HepG2 (cell line): ENCODE measurements at regions not wholly inside any gene's neighbourhood (a gene's known extent, or its start where the extent isn't known, plus 50 kb on each side); places are given as distances from the start of the nearest gene placed in this dataset.
A peak's percentile ranks its signal among the peaks of the same experiment; 100 is the strongest.

Source experiments
- ATAC-seq: fragments of 200-7000 bp; cut with Tn5 transposase; 3 replicates; pipeline ENCODE4 v1.9.1; 2020; ENCODE audit warnings: mild to moderate bottlenecking, moderate library complexity
- BruUV-seq: library from RNA; stranded (reverse); fragments of 400-500 nt; replicated peaks from 2 replicates; lab custom pipeline; 2021; lab: Mats Ljungman, UMichigan
- CTCF ChIA-PET: fragments of 300-600 bp; formaldehyde crosslinking; extraction: SDS; loops from one replicate; lab custom pipeline; 2021; ENCODE audit warnings: low total read pairs, inconsistent platforms, low intra/inter-chr PET ratio; lab: Yijun Ruan, JAX
- POLR2A ChIA-PET: fragments of 350-600 bp; sonication (Branson Sonifier 250); formaldehyde crosslinking; loops from one replicate; lab custom pipeline; 2020; ENCODE audit warnings: antibody characterized with exemption, inconsistent platforms; lab: Yijun Ruan, JAX
- DNase-seq: peaks from one replicate; pipeline ENCODE4 v3.0.0-alpha.2; 2015; ENCODE audit warnings: low spot score
- FAIRE-seq: peaks from 3 replicates; lab custom pipeline; 2011; peaks lifted over from hg19 to GRCh38; lab: Jason Lieb, UNC
- H2AFZ ChIP-seq: one replicate; pipeline ENCODE4 v1.6.1; 2011; ENCODE audit warnings: low read length, inconsistent platforms
- H3K27ac ChIP-seq: fragments of 300-600 bp; 3 replicates; pipeline ENCODE4 v1.8.0; 2011; ENCODE audit warnings: mixed run types, mild to moderate bottlenecking, mixed read lengths, low read length, inconsistent platforms; ENCODE audit not compliant: insufficient read depth; ENCODE audit errors: extremely low read length
- H3K27me3 ChIP-seq, 2 experiments: fragments of 200-600 bp in 1 of 2; 2 replicates in 1 of 2; 3 replicates in 1 of 2; pipeline versions ENCODE4 v1.6.0 to v1.8.0; 2011; ENCODE audit warnings: low read length in 2 of 2, mild to moderate bottlenecking in 2 of 2, moderate library complexity in 2 of 2, inconsistent platforms in 1 of 2; ENCODE audit not compliant: insufficient read depth in 2 of 2, control insufficient read depth in 1 of 2
- H3K36me3 ChIP-seq, 2 experiments: fragments of 200-600 bp in 1 of 2; replicated peaks in 1 of 2; 2 replicates in 1 of 2; 3 replicates in 1 of 2; pipeline versions ENCODE4 v1.5.1 to v1.8.0; 2011; ENCODE audit warnings: low read length in 2 of 2, inconsistent platforms in 1 of 2; ENCODE audit not compliant: insufficient read depth in 2 of 2, control insufficient read depth in 1 of 2
- H3K4me1 ChIP-seq: 2 replicates; pipeline ENCODE4 v1.5.1; 2012; ENCODE audit warnings: low read length, inconsistent platforms; ENCODE audit not compliant: insufficient read depth
- H3K4me2 ChIP-seq: 2 replicates; pipeline ENCODE4 v1.6.0; 2011; ENCODE audit warnings: low read depth, low read length, inconsistent platforms
- H3K4me3 ChIP-seq, 3 experiments: fragments of 200-600 bp in 1 of 3; sonication (generic), shearing (Covaris generic) in 1 of 3; replicated peaks in 1 of 3; 2 replicates each; pipeline ENCODE4 v1.5.1; 2011 to 2016; ENCODE audit warnings: low read length in 3 of 3, inconsistent platforms in 2 of 3, low read depth in 2 of 3, mild to moderate bottlenecking in 2 of 3, control low read depth in 1 of 3, mixed read lengths in 1 of 3; ENCODE audit not compliant: insufficient read depth in 1 of 3
- H3K79me2 ChIP-seq: one replicate; pipeline ENCODE4 v1.6.1; 2011; ENCODE audit warnings: low read length, inconsistent platforms; ENCODE audit not compliant: insufficient read depth
- H3K9ac ChIP-seq: 2 replicates; pipeline ENCODE4 v1.6.0; 2011; ENCODE audit warnings: mild to moderate bottlenecking, low read depth, low read length, inconsistent platforms; ENCODE audit not compliant: insufficient read depth
- H3K9me3 ChIP-seq: 2 replicates; pipeline ENCODE4 v1.5.1; 2012; ENCODE audit warnings: mild to moderate bottlenecking, low read length
- H4K20me1 ChIP-seq: 2 replicates; pipeline ENCODE4 v1.6.0; 2011; ENCODE audit warnings: inconsistent platforms, mild to moderate bottlenecking, low read length, moderate library complexity; ENCODE audit not compliant: insufficient read depth
- ARID2 ChIP-seq: sonication (generic); formaldehyde crosslinking; IDR thresholded peaks from 2 replicates; pipeline ENCODE4 v1.8.1; 2022; ENCODE audit warnings: mild to moderate bottlenecking, missing genetic modification reagents, borderline replicate concordance
- BRD4 ChIP-seq: sonication (generic); formaldehyde crosslinking; IDR thresholded peaks from 2 replicates; pipeline ENCODE4 v1.4.0; 2020; ENCODE audit warnings: missing genetic modification reagents
- CEBPB ChIP-seq: IDR thresholded peaks from 2 replicates; pipeline ENCODE4 v1.6.1; 2011; ENCODE audit warnings: low read depth, low read length, improper control_type of control experiment, borderline replicate concordance
- CEBPG ChIP-seq: IDR thresholded peaks from 2 replicates; pipeline ENCODE4 v1.6.1; 2016
- FOXO1 ChIP-seq: sonication (generic); formaldehyde crosslinking; IDR thresholded peaks from 2 replicates; pipeline ENCODE4 v1.4.0; 2020; ENCODE audit warnings: missing genetic modification reagents
- FOXP1 ChIP-seq, 2 experiments: fragments of 450-650 bp in 1 of 2; IDR thresholded peaks; 2 replicates each; pipeline ENCODE4 v1.6.1; 2017 to 2018; ENCODE audit warnings: antibody characterized with exemption in 1 of 2
- IRF2 ChIP-seq: IDR thresholded peaks from 2 replicates; pipeline ENCODE4 v1.6.1; 2018; ENCODE audit warnings: missing genetic modification reagents, missing compliant biosample characterization
- KLF11 ChIP-seq: IDR thresholded peaks from 2 replicates; pipeline ENCODE4 v1.6.1; 2016; ENCODE audit warnings: missing compliant biosample characterization
- KLF12 ChIP-seq: sonication (generic); formaldehyde crosslinking; IDR thresholded peaks from 2 replicates; pipeline ENCODE4 v1.4.0; 2020; ENCODE audit warnings: missing genetic modification reagents, borderline replicate concordance
- MED8 ChIP-seq: sonication (generic); formaldehyde crosslinking; IDR thresholded peaks from 2 replicates; pipeline ENCODE4 v1.8.1; 2023; ENCODE audit warnings: mild to moderate bottlenecking, missing genetic modification reagents; ENCODE audit not compliant: insufficient replicate concordance
- NR2F1 ChIP-seq, 2 experiments: fragments of 450-650 bp in 1 of 2; formaldehyde crosslinking in 1 of 2; IDR thresholded peaks; 2 replicates each; pipeline versions ENCODE4 v1.5.0 to v1.6.1; 2016 to 2020; ENCODE audit warnings: mild to moderate bottlenecking in 1 of 2, missing compliant biosample characterization in 1 of 2, missing genetic modification reagents in 1 of 2, moderate library complexity in 1 of 2
- ONECUT2 ChIP-seq: sonication (generic); formaldehyde crosslinking; IDR thresholded peaks from 2 replicates; pipeline ENCODE4 v1.4.0; 2020; ENCODE audit warnings: missing genetic modification reagents
- PHF8 ChIP-seq: sonication (generic); formaldehyde crosslinking; IDR thresholded peaks from 2 replicates; pipeline ENCODE4 v1.5.0; 2020; ENCODE audit warnings: missing genetic modification reagents
- PITX1 ChIP-seq: sonication (generic); formaldehyde crosslinking; IDR thresholded peaks from 2 replicates; pipeline ENCODE4 v1.5.1; 2020; ENCODE audit warnings: mild to moderate bottlenecking, missing genetic modification reagents
- RARA ChIP-seq: IDR thresholded peaks from 2 replicates; pipeline ENCODE4 v1.6.1; 2016; ENCODE audit warnings: missing genetic modification reagents, missing compliant biosample characterization
- SNAI1 ChIP-seq: sonication (generic); formaldehyde crosslinking; IDR thresholded peaks from 2 replicates; pipeline ENCODE4 v1.5.0; 2020; ENCODE audit warnings: mild to moderate bottlenecking, missing genetic modification reagents, borderline replicate concordance
- TFDP2 ChIP-seq: sonication (generic); formaldehyde crosslinking; IDR thresholded peaks from 2 replicates; pipeline ENCODE4 v1.4.0; 2020; ENCODE audit warnings: missing genetic modification reagents
- ZMYM3 ChIP-seq: sonication (generic); formaldehyde crosslinking; IDR thresholded peaks from 2 replicates; pipeline ENCODE4 v1.5.1; 2020; ENCODE audit warnings: mild to moderate bottlenecking, missing genetic modification reagents
- ZNF691 ChIP-seq: sonication (generic); formaldehyde crosslinking; IDR thresholded peaks from 2 replicates; pipeline ENCODE4 v1.4.0; 2020; ENCODE audit warnings: missing genetic modification reagents, low read depth, mild to moderate bottlenecking, borderline replicate concordance
- ZNF772 ChIP-seq: sonication (generic); formaldehyde crosslinking; IDR thresholded peaks from 2 replicates; pipeline ENCODE4 v1.5.0; 2020; ENCODE audit warnings: mild to moderate bottlenecking, missing genetic modification reagents
- ZNF816 ChIP-seq: sonication (generic); formaldehyde crosslinking; IDR thresholded peaks from 2 replicates; pipeline ENCODE4 v1.8.0; 2022; ENCODE audit warnings: missing genetic modification reagents, mild to moderate bottlenecking, borderline replicate concordance
- WGBS: methylation state at CpG from one replicate; pipeline ENCODE4 v1.1.6; 2017; ENCODE audit warnings: low lambda C conversion rate; 5-methylcytosine and 5-hydroxymethylcytosine counted together
- in situ Hi-C: cut with HindIII; loops from 2 replicates; pipeline ENCODE4 v1.10.0; 2017; ENCODE audit warnings: low pct_unique_long_range_greater_than_20kb; ENCODE audit not compliant: extremely low pct_ligation_motif_present
- intact Hi-C: fragments of 100-400 bp; cut with micrococcal nuclease; formaldehyde crosslinking; loops from one replicate; pipeline ENCODE4 v1.10.0; 2022; ENCODE audit not compliant: unreplicated experiment

GRCh38 chr5:74521401-74521800, 119.1 kb downstream of the ENC1 start:
- intact Hi-C loops, result no loop called here
- 72% methylated on average over 3 of the region's 3 CpGs for WGBS
- peaks cover 60% of the 10 kb centered on the region for H3K4me1 ChIP-seq
- no peak for TF ChIP-seq PHF8 (CRISPR knock-in tag)
- TF ChIP-seq ZNF816, result no peak
- no peaks in the 10 kb centered on the region for H3K79me2 ChIP-seq
- H3K4me3 ChIP-seq, result no peak overlapping the region
- no peak for FAIRE-seq
- H4K20me1 ChIP-seq, result no peaks in the 10 kb centered on the region
- no peak overlapping the region for H3K27ac ChIP-seq
- no peak overlapping the region for H3K9ac ChIP-seq
- no peak overlapping the region for H2AFZ ChIP-seq
- ATAC-seq, result no peak
- H3K36me3 ChIP-seq, result no peaks in the 10 kb centered on the region
- DNase-seq, result no peak
- POLR2A ChIA-PET, result interaction anchor here (1.0 kb wide), 1 partner anchor 119 kb away, joined by 6 read pairs; the partner anchor contains the start of gene ENC1
- in situ Hi-C loops, result no loop called here
- no peaks in the 10 kb centered on the region for H3K27me3 ChIP-seq
- peaks cover 22% of the 10 kb centered on the region for H3K9me3 ChIP-seq
- BruUV-seq, result no TSS peak
- H3K4me2 ChIP-seq, result no peak overlapping the region
- CTCF ChIA-PET, result no interaction called here

- BruUV-seq, result no TSS peak
- no peaks in the 10 kb centered on the region for H3K79me2 ChIP-seq
- no peaks in the 10 kb centered on the region for H4K20me1 ChIP-seq
- H3K4me1 ChIP-seq, result peaks cover 77% of the 10 kb centered on the region
- ATAC-seq (no peak), FAIRE-seq (no peak), DNase-seq (no peak)
- no peaks in the 10 kb centered on the region for H3K27me3 ChIP-seq
- no peak overlapping the region for H3K4me2 ChIP-seq
- no peak overlapping the region for H3K9ac ChIP-seq
- H3K36me3 ChIP-seq, result no peaks in the 10 kb centered on the region
- H3K27ac ChIP-seq, result no peak overlapping the region
- 58% methylated on average over 4 of the region's 4 CpGs for WGBS
- no peak overlapping the region for H3K4me3 ChIP-seq
- peak overlapping the region; percentile 54 for H2AFZ ChIP-seq
- H3K9me3 ChIP-seq, result peaks cover 14% of the 10 kb centered on the region
- ChIA-PET CTCF (no interaction called here), POLR2A (no interaction called here)
- in situ Hi-C loops, result no loop called here
- intact Hi-C loops, result no loop called here
- TF ChIP-seq CEBPB (peak; percentile 78), ZNF691 (CRISPR knock-in tag) (peak; percentile 87), TFDP2 (CRISPR knock-in tag) (no peak), MED8 (CRISPR knock-in tag) (no peak), CEBPG (CRISPR knock-in tag) (peak; percentile 82), KLF12 (CRISPR knock-in tag) (no peak), IRF2 (CRISPR knock-in tag) (no peak), ARID2 (no peak), NR2F1 (CRISPR knock-in tag; IDR thresholded peaks at IDR 0.05) (no peak), FOXP1 (IDR thresholded peaks at IDR 0.05) (no peak), FOXP1 (CRISPR knock-in tag; IDR thresholded peaks at IDR 0.05) (no peak), PITX1 (CRISPR knock-in tag) (no peak), SNAI1 (CRISPR knock-in tag) (no peak), RARA (CRISPR knock-in tag) (no peak), ZMYM3 (CRISPR knock-in tag) (peak; percentile 24; the same call in 1 of the 2 replicates), ONECUT2 (CRISPR knock-in tag) (peak; percentile 50; the same call in 1 of the 2 replicates), KLF11 (CRISPR knock-in tag) (no peak), ZNF772 (CRISPR knock-in tag) (no peak), BRD4 (CRISPR knock-in tag) (no peak), FOXO1 (no peak)
Measured at GRCh38 chr5:74519679-74520078, 120.8 kb downstream of the ENC1 start.
